Esophagus muscularis mucosa (tissue), 4 donors: ENCODE measurements at regions not wholly inside any gene's neighbourhood (a gene's known extent, or its start where the extent isn't known, plus 50 kb on each side); places are given as distances from the start of the nearest gene placed in this dataset.

Source experiments
- DNase-seq: peaks from one replicate; pipeline ENCODE4 v3.0.0-alpha.2; 2017; ENCODE audit errors: extremely low spot score
- H3K27ac ChIP-seq, 4 donors: fragments of 200-600 bp; sonication (generic); replicated peaks in 1 of 4; 1 replicate in 3 of 4; 2 replicates in 1 of 4; pipeline ENCODE4 v1.5.1; 2016 to 2019; ENCODE audit warnings: mild to moderate bottlenecking in 1 of 4
- H3K27me3 ChIP-seq, 4 donors: fragments of 200-600 bp; sonication (generic); one replicate each; pipeline versions ENCODE4 v1.5.1 to v1.6.0; 2016 to 2019
- H3K36me3 ChIP-seq, 4 donors: fragments of 200-600 bp; sonication (generic); one replicate each; pipeline ENCODE4 v1.5.1; 2016 to 2019
- H3K4me1 ChIP-seq, 4 donors: fragments of 200-600 bp; sonication (generic); one replicate each; pipeline ENCODE4 v1.5.1; 2016 to 2019
- H3K4me3 ChIP-seq, 4 donors: fragments of 200-600 bp; sonication (generic); 1 replicate in 2 of 4; 2 replicates in 2 of 4; pipeline ENCODE4 v1.5.1; 2016 to 2019; ENCODE audit warnings: mild to moderate bottlenecking in 4 of 4, moderate library complexity in 1 of 4
- H3K9me3 ChIP-seq, 4 donors: fragments of 200-600 bp; sonication (generic); 1 replicate in 3 of 4; 2 replicates in 1 of 4; pipeline ENCODE4 v1.5.1; 2016 to 2019
- CTCF ChIP-seq, 3 experiments: fragments of 200-600 bp in 2 of 3; fragments of 450-650 bp in 1 of 3; sonication (generic) in 2 of 3; IDR thresholded peaks; one replicate each; pipeline ENCODE4 v1.5.1; 2017 to 2019; ENCODE audit warnings: antibody characterized with exemption in 3 of 3, mild to moderate bottlenecking in 2 of 3, moderate library complexity in 1 of 3
- EP300 ChIP-seq: sonication (generic); formaldehyde crosslinking; IDR thresholded peaks from one replicate; pipeline ENCODE4 v1.6.1; 2017; ENCODE audit warnings: antibody characterized with exemption
- POLR2A ChIP-seq: fragments of 450-650 bp; IDR thresholded peaks from one replicate; pipeline ENCODE4 v1.6.1; 2017; ENCODE audit warnings: antibody characterized with exemption, moderate library complexity, mild to moderate bottlenecking, low read depth
- POLR2AphosphoS5 ChIP-seq, 2 donors: sonication (generic); formaldehyde crosslinking; IDR thresholded peaks; one replicate each; pipeline ENCODE4 v1.6.1; 2017; ENCODE audit warnings: antibody characterized with exemption in 2 of 2
- WGBS: methylation state at CpG from one replicate; pipeline ENCODE4 v1.1.5; 2018; 5-methylcytosine and 5-hydroxymethylcytosine counted together
- intact Hi-C: fragments of 100-400 bp; cut with DNase I; formaldehyde crosslinking; loops from one replicate; pipeline ENCODE4 v1.15.1; 2023

GRCh38 chr2:172672114-172672513, 63.5 kb upstream of the RAPGEF4 start:
- DNase-seq, result no peak

GRCh38 chr2:172673056-172673683, 62.5 kb upstream of the RAPGEF4 start:
- peaks cover 0 to 8% (median 2%) of the 10 kb centered on the region in 4 donors for H3K9me3 ChIP-seq
- intact Hi-C loops, result no loop called here
- H3K4me1 ChIP-seq, result no peaks in the 10 kb centered on the region
- DNase-seq, result no peak
- TF ChIP-seq EP300 (no peak), POLR2A (no peak), POLR2AphosphoS5 (IDR thresholded peaks at IDR 0.05) (no peak), CTCF (IDR thresholded peaks at IDR 0.05) (no peak)
- 79% methylated on average over 6 of the region's 6 CpGs for WGBS
- no peak overlapping the region for H3K4me3 ChIP-seq
- no peaks in the 10 kb centered on the region for H3K27me3 ChIP-seq
- H3K36me3 ChIP-seq, result no peaks in the 10 kb centered on the region
- H3K27ac ChIP-seq, result no peak overlapping the region

More at GRCh38 chr2:172672114-172672513, 63.5 kb upstream of the RAPGEF4 start:
- Histone ChIP-seq H3K9me3 (peaks cover 0 to 8% (median 2%) of the 10 kb centered on the region in 4 donors), H3K4me3 (no peak overlapping the region), H3K36me3 (no peaks in the 10 kb centered on the region), H3K27me3 (no peaks in the 10 kb centered on the region), H3K27ac (no peak overlapping the region), H3K4me1 (no peaks in the 10 kb centered on the region)
- no peak for TF ChIP-seq POLR2AphosphoS5 (IDR thresholded peaks at IDR 0.05)
- no peak for TF ChIP-seq CTCF (IDR thresholded peaks at IDR 0.05)
- TF ChIP-seq POLR2A, result no peak
- no peak for TF ChIP-seq EP300
- WGBS, result 82% methylated on average over 1 of the region's 1 CpG
- intact Hi-C loops, result no loop called here

- peak in 1 of 3 experiments; percentile 46 for TF ChIP-seq CTCF (IDR thresholded peaks at IDR 0.05)
- TF ChIP-seq POLR2A, result no peak
- Histone ChIP-seq H3K4me3 (no peak overlapping the region), H3K4me1 (no peaks in the 10 kb centered on the region), H3K9me3 (peaks cover 0 to 8% (median 2%) of the 10 kb centered on the region in 4 donors), H3K36me3 (no peaks in the 10 kb centered on the region), H3K27me3 (no peaks in the 10 kb centered on the region), H3K27ac (no peak overlapping the region)
- DNase-seq, result no peak
- 62% methylated on average over 36 of the region's 39 CpGs for WGBS
- intact Hi-C loops, result no loop called here
Measured at GRCh38 chr2:172674034-172674967, 61.3 kb upstream of the RAPGEF4 start.

- intact Hi-C loops, result no loop called here
- 61% methylated on average over 3 of the region's 3 CpGs for WGBS
Measured at GRCh38 chr2:172674968-172675303, 60.7 kb upstream of the RAPGEF4 start.

More at GRCh38 chr2:172674968-172675303, 60.7 kb upstream of the RAPGEF4 start:
- Histone ChIP-seq H3K9me3 (peaks cover 0 to 8% (median 2%) of the 10 kb centered on the region in 4 donors), H3K36me3 (no peaks in the 10 kb centered on the region), H3K27ac (no peak overlapping the region), H3K27me3 (no peaks in the 10 kb centered on the region), H3K4me3 (no peak overlapping the region), H3K4me1 (no peaks in the 10 kb centered on the region)
- no peak for TF ChIP-seq EP300
- TF ChIP-seq POLR2A, result no peak
- no peak for TF ChIP-seq POLR2AphosphoS5 (IDR thresholded peaks at IDR 0.05)
- TF ChIP-seq CTCF (IDR thresholded peaks at IDR 0.05), result no peak
- no peak for DNase-seq
